Osteoblast (primary cell): ENCODE measurements at regions not wholly inside any gene's neighbourhood (a gene's known extent, or its start where the extent isn't known, plus 50 kb on each side); places are given as distances from the start of the nearest gene placed in this dataset.

Experiments
- DNase-seq: peaks from one replicate; pipeline ENCODE4 v3.0.0; 2011; ENCODE audit warnings: low spot score, mixed read lengths; ENCODE audit not compliant: insufficient read length; ENCODE audit errors: missing footprints
- H2AFZ ChIP-seq: 2 replicates; pipeline ENCODE4 v1.6.0; 2011; ENCODE audit warnings: mild to moderate bottlenecking, low read length
- H3K27ac ChIP-seq: 2 replicates; pipeline ENCODE4 v1.5.1; 2011; ENCODE audit warnings: mild to moderate bottlenecking, low read depth, low read length, moderate library complexity
- H3K27me3 ChIP-seq: 2 replicates; pipeline ENCODE4 v1.6.0; 2012; ENCODE audit warnings: mild to moderate bottlenecking, control low read depth, inconsistent platforms, low read length, moderate library complexity; ENCODE audit not compliant: insufficient read depth
- H3K36me3 ChIP-seq: 2 replicates; pipeline ENCODE4 v1.5.1; 2011; ENCODE audit warnings: mild to moderate bottlenecking, low read length, control low read depth, moderate library complexity; ENCODE audit not compliant: insufficient read depth
- H3K4me1 ChIP-seq: 2 replicates; pipeline ENCODE4 v1.5.1; 2011; ENCODE audit warnings: mild to moderate bottlenecking, low read length, control low read depth, moderate library complexity; ENCODE audit not compliant: insufficient read depth
- H3K4me2 ChIP-seq: 2 replicates; pipeline ENCODE4 v1.6.0; 2011; ENCODE audit warnings: mild to moderate bottlenecking, low read length; ENCODE audit not compliant: insufficient read depth
- H3K4me3 ChIP-seq: fragments of 200-600 bp; sonication (generic); 3 replicates; pipeline ENCODE4 v1.5.1; 2012; ENCODE audit warnings: mild to moderate bottlenecking, low read length, inconsistent platforms; ENCODE audit not compliant: insufficient read depth
- H3K79me2 ChIP-seq: 2 replicates; pipeline ENCODE4 v1.6.0; 2012; ENCODE audit warnings: mild to moderate bottlenecking, low read length, control low read depth, inconsistent platforms; ENCODE audit not compliant: insufficient read depth
- H3K9me3 ChIP-seq: 2 replicates; pipeline ENCODE4 v1.5.1; 2011; ENCODE audit warnings: low read depth, low read length, control low read depth
- H4K20me1 ChIP-seq: 2 replicates; pipeline ENCODE4 v1.6.0; 2012; ENCODE audit warnings: mild to moderate bottlenecking, low read length, control low read depth; ENCODE audit not compliant: insufficient read depth
- TF ChIP-seq, protein P1 (sequence below): IDR thresholded peaks from 2 replicates; pipeline ENCODE4 v1.5.1; 2011; ENCODE audit warnings: mild to moderate bottlenecking, low read depth, low read length, moderate library complexity; ENCODE audit errors: extremely low read depth

- Histone ChIP-seq H4K20me1 (no peaks in the 10 kb centered on the region), H3K79me2 (no peaks in the 10 kb centered on the region), H3K27me3 (no peaks in the 10 kb centered on the region), H3K4me2 (no peak overlapping the region), H3K9me3 (no peaks in the 10 kb centered on the region), H3K4me3 (no peak overlapping the region), H3K36me3 (no peaks in the 10 kb centered on the region), H2AFZ (no peak overlapping the region), H3K27ac (no peak overlapping the region), H3K4me1 (no peaks in the 10 kb centered on the region)
- DNase-seq = no peak
- TF ChIP-seq, protein P1, sequence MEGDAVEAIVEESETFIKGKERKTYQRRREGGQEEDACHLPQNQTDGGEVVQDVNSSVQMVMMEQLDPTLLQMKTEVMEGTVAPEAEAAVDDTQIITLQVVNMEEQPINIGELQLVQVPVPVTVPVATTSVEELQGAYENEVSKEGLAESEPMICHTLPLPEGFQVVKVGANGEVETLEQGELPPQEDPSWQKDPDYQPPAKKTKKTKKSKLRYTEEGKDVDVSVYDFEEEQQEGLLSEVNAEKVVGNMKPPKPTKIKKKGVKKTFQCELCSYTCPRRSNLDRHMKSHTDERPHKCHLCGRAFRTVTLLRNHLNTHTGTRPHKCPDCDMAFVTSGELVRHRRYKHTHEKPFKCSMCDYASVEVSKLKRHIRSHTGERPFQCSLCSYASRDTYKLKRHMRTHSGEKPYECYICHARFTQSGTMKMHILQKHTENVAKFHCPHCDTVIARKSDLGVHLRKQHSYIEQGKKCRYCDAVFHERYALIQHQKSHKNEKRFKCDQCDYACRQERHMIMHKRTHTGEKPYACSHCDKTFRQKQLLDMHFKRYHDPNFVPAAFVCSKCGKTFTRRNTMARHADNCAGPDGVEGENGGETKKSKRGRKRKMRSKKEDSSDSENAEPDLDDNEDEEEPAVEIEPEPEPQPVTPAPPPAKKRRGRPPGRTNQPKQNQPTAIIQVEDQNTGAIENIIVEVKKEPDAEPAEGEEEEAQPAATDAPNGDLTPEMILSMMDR = no peak
Measured at GRCh38 chr1:37282764-37283163, 191.6 kb upstream of the ZC3H12A start.

DNA sequence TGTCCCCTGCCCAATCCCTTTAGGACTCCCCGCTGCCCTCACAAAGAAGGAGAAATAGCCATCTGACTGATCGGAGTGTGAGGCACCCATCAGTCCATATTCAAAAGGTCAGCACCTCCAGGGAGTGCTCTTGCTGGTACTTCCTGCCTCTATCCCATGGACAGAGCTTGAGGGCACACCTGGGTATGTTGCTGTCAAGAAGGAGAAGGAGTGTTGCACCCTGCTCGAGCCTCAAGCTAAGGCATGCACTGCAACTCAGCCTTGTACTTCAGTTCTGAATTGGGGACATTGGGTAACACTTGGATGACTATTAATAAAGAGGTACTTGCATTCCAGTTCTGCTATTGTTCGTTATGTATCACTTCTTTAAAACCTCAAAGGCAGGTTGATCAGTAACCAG lies 190.3 kb upstream of the ZC3H12A start:
- no peaks in the 10 kb centered on the region for H4K20me1 ChIP-seq
- no peak overlapping the region for H3K4me2 ChIP-seq
- no peaks in the 10 kb centered on the region for H3K36me3 ChIP-seq
- H3K79me2 ChIP-seq = no peaks in the 10 kb centered on the region
- H3K9me3 ChIP-seq = no peaks in the 10 kb centered on the region
- no peaks in the 10 kb centered on the region for H3K4me1 ChIP-seq
- TF ChIP-seq, protein P1 = no peak
- H3K4me3 ChIP-seq = no peak overlapping the region
- no peak overlapping the region for H2AFZ ChIP-seq
- no peaks in the 10 kb centered on the region for H3K27me3 ChIP-seq
- no peak for DNase-seq
- H3K27ac ChIP-seq = no peak overlapping the region

GRCh38 chr1:37286881-37287280 lies 187.5 kb upstream of the ZC3H12A start:
- TF ChIP-seq, protein P1 = no peak
- no peak for DNase-seq

GRCh38 chr1:37288900-37289299 lies 185.5 kb upstream of the ZC3H12A start:
- no peaks in the 10 kb centered on the region for H4K20me1 ChIP-seq
- no peak overlapping the region for H3K4me2 ChIP-seq
- H3K9me3 ChIP-seq = no peaks in the 10 kb centered on the region
- H3K36me3 ChIP-seq = no peaks in the 10 kb centered on the region
- no peaks in the 10 kb centered on the region for H3K79me2 ChIP-seq
- H3K4me3 ChIP-seq = no peak overlapping the region
- no peaks in the 10 kb centered on the region for H3K4me1 ChIP-seq
- no peaks in the 10 kb centered on the region for H3K27me3 ChIP-seq
- H2AFZ ChIP-seq = no peak overlapping the region
- H3K27ac ChIP-seq = no peak overlapping the region
- no peak for DNase-seq
- TF ChIP-seq, protein P1 = no peak

More at GRCh38 chr1:37286881-37287280, 187.5 kb upstream of the ZC3H12A start:
- no peaks in the 10 kb centered on the region for H3K9me3 ChIP-seq
- no peaks in the 10 kb centered on the region for H4K20me1 ChIP-seq
- no peak overlapping the region for H3K27ac ChIP-seq
- H3K27me3 ChIP-seq = no peaks in the 10 kb centered on the region
- no peaks in the 10 kb centered on the region for H3K4me1 ChIP-seq
- H3K4me3 ChIP-seq = no peak overlapping the region
- H3K4me2 ChIP-seq = no peak overlapping the region
- no peaks in the 10 kb centered on the region for H3K79me2 ChIP-seq
- no peaks in the 10 kb centered on the region for H3K36me3 ChIP-seq
- no peak overlapping the region for H2AFZ ChIP-seq
